GM12864 (cell line): ENCODE measurements at regions not wholly inside any gene's neighbourhood (a gene's known extent, or its start where the extent isn't known, plus 50 kb on each side); places are given as distances from the start of the nearest gene placed in this dataset.

Experiments used
- DNase-seq: peaks from one replicate; pipeline ENCODE4 v3.0.0-alpha.2; 2011; ENCODE audit warnings: low read depth
- H3K4me3 ChIP-seq: 2 replicates; pipeline ENCODE4 v1.5.1; 2011; ENCODE audit warnings: mild to moderate bottlenecking, low read depth, low read length, control low read depth
- TF ChIP-seq, protein P1 (sequence below): IDR thresholded peaks from 2 replicates; pipeline ENCODE4 v1.5.1; 2011; ENCODE audit warnings: low read depth, mild to moderate bottlenecking, moderate library complexity, low read length, control low read depth, inconsistent platforms; ENCODE audit errors: missing control alignments

DNA sequence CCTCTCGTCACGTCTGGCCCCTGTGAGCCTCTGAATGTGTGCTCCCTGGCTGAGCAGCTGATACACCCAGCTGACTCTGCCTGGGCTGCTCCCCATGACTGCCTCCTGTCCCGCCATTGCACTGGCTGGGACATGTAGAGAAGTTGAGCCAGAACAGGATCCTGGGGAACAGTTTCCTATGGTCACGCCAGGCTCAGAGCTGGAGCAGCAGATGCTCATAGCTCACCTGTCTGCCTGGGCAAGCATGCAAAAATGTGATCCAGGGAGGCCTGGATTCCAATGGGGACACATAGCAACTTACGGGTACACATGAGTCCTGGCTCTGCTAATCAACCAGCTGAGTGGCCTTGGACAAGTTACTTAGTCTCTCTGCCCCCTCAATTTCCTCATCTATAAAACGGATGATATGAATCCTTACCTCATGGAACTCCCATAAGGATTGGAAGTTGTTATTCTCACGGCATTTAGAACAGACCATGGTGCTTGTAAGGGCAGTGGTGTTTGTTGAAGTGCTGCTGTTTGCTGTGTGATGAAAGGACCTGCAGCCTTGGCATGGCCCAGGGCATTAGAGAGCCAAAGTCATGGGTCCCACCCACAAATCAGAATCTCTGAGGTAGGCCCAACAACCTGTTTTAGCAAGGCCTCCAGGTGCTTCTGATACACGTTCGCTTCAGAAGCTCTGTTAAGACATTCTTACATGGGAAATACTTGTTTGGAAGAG lies 150.3 kb upstream of the VANGL1 start:
- H3K4me3 ChIP-seq: no peak overlapping the region
- TF ChIP-seq, protein P1, sequence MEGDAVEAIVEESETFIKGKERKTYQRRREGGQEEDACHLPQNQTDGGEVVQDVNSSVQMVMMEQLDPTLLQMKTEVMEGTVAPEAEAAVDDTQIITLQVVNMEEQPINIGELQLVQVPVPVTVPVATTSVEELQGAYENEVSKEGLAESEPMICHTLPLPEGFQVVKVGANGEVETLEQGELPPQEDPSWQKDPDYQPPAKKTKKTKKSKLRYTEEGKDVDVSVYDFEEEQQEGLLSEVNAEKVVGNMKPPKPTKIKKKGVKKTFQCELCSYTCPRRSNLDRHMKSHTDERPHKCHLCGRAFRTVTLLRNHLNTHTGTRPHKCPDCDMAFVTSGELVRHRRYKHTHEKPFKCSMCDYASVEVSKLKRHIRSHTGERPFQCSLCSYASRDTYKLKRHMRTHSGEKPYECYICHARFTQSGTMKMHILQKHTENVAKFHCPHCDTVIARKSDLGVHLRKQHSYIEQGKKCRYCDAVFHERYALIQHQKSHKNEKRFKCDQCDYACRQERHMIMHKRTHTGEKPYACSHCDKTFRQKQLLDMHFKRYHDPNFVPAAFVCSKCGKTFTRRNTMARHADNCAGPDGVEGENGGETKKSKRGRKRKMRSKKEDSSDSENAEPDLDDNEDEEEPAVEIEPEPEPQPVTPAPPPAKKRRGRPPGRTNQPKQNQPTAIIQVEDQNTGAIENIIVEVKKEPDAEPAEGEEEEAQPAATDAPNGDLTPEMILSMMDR: no peak
- no peak for DNase-seq

DNA sequence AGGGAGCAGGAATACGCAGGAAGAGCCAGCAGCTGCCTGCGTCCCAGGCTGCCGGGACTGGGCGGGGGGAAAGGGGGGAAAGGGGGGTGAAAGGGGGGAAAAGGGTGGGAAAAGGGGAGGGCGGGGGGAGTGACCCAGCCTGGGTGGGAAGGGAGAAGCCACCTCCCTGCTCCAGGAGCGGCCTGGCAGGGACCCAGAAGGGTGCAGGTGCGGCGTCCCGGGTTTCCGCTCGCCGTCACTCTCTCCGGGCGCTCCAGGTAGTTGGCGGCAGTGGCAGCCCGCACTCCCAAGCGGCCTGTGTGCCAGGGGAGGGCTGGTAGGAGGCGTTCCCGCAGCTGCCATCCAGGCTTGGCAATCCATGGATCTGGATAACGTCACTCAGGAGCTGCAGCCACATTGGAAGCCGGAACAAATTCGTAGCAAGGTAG lies 141.0 kb upstream of the NGF start:
- no peak for DNase-seq

GRCh38 chr1:115477071-115477470 lies 139.0 kb upstream of the NGF start:
- DNase-seq: no peak
- TF ChIP-seq, protein P1: no peak

More for the DNA sequence above, 141.0 kb upstream of the NGF start:
- TF ChIP-seq, protein P1: no peak
- H3K4me3 ChIP-seq: no peak overlapping the region

GRCh38 chr1:115476616-115477015 lies 138.6 kb upstream of the NGF start:
- no peak overlapping the region for H3K4me3 ChIP-seq
- no peak for DNase-seq
- TF ChIP-seq, protein P1: no peak

More at GRCh38 chr1:115477071-115477470, 139.0 kb upstream of the NGF start:
- H3K4me3 ChIP-seq: no peak overlapping the region

- no peak for DNase-seq
- no peak overlapping the region for H3K4me3 ChIP-seq
- TF ChIP-seq, protein P1: no peak
Measured at GRCh38 chr1:115475901-115476300, 137.9 kb upstream of the NGF start.

GRCh38 chr1:115475252-115475651 lies 137.2 kb upstream of the NGF start:
- no peak overlapping the region for H3K4me3 ChIP-seq
- TF ChIP-seq, protein P1: no peak
- no peak for DNase-seq
